ENCODE measurements at regions not wholly inside any gene's neighbourhood (a gene's known extent, or its start where the extent isn't known, plus 50 kb on each side); places are given as distances from the start of the nearest gene placed in this dataset.
"Not testable (repeated sequence)": the region's sequence is repeated elsewhere in the genome, so short reads cannot be mapped to it uniquely, and the experiment has no call there.

DNA sequence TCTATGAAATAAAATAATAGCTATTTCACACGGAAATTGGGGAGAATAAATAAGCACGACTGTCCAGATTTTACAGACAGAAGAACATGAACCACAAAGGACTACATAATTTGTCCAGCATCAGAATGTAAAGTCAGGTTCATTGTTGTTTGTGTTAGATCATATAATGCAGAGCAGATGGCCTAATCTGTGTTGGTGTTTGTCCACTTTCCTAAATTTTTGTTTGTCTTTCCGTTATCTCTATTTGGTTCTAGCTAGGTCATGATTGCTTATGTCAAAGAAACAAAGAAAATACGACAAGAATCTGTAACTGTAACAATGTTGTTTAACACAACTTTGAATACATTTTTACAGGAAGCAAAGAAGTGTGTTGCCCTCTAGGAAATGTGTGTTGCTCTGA is 75.6 kb upstream of the ANKRD28 start:
- no peak for DNase-seq (ENCODE audit: low read depth)
- H3K4me3 ChIP-seq (ENCODE audit: low read depth, low read length): no peak overlapping the region
- TF ChIP-seq, protein P1, sequence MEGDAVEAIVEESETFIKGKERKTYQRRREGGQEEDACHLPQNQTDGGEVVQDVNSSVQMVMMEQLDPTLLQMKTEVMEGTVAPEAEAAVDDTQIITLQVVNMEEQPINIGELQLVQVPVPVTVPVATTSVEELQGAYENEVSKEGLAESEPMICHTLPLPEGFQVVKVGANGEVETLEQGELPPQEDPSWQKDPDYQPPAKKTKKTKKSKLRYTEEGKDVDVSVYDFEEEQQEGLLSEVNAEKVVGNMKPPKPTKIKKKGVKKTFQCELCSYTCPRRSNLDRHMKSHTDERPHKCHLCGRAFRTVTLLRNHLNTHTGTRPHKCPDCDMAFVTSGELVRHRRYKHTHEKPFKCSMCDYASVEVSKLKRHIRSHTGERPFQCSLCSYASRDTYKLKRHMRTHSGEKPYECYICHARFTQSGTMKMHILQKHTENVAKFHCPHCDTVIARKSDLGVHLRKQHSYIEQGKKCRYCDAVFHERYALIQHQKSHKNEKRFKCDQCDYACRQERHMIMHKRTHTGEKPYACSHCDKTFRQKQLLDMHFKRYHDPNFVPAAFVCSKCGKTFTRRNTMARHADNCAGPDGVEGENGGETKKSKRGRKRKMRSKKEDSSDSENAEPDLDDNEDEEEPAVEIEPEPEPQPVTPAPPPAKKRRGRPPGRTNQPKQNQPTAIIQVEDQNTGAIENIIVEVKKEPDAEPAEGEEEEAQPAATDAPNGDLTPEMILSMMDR (conservative IDR thresholded peaks at IDR 0.05; ENCODE audit: low read depth, low read length): no peak

DNA sequence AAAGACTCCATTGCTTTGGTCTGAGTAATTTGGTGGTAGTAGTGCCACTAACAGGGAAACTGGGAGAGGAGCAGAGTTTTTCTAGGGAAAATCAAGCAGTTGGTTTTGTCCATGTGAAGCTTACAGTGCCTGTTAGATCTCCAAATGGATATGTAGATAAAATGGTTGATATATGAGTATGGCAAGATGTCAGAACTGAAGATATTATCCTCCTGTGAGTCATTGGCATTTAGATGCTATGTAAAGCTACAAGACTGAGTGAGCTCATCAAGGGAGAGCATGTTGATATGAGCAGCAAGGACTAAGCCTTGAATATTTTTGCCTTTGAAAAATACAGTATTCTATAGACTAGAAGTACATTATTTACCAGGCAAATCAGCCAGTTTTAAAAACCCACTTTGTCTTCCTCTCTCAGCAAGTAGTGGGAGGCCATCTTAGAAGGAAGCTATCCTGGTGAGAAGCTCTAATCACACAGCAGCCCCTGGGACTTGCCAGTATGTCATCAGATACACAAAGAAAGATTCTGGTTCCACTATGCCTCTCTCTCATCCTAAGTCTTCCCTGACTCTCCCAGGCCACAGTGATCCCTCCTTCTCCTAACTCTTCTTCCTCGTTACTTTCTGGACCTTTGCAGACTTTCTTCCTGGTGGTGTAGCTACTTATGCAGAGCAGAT is 77.4 kb upstream of the ANKRD28 start:
- H3K4me3 ChIP-seq (ENCODE audit: low read depth, low read length): no peak overlapping the region
- DNase-seq (ENCODE audit: low read depth): no peak
- TF ChIP-seq, protein P1 (conservative IDR thresholded peaks at IDR 0.05; ENCODE audit: low read depth, low read length): no peak

DNA sequence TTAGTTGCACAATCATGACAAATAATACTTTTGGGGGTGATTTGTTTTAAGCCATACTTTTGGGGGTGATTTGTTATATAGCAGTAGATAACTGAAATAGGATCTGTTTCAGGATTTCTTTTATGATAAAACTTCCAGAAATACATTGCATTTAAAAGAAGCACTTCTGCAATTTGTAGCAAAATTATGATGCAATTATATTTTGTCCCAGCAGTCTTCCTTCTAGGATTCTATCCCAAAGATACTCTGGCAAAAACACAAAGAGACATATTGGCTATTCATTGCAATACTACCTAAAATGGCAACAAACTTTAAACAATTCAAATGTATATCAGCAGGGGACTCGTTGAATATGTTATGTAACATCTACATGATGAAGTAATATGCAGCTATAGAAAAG is 78.9 kb upstream of the ANKRD28 start:
- TF ChIP-seq, protein P1 (conservative IDR thresholded peaks at IDR 0.05; ENCODE audit: low read depth, low read length): no peak
- no peak for DNase-seq (ENCODE audit: low read depth)
- no peak overlapping the region for H3K4me3 ChIP-seq (ENCODE audit: low read depth, low read length)

DNA sequence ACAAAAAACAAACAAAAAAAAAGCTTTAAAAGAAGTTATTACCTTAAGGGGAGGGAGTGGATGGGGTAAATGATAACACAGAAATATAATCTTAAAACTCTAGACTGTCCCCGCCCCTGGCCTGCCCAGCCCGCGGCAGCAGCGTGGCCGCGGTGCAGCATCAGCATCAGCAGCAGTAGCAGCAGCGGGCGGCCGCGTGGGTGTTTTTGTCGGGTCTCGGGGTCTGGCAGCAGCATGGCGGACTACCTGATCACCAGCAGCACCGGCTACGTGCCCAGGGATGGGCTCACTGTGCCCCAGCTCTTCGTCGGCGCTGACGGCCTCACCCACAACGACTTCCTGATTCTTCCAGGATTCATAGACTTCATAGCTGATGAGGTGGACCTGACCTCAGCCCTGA is 80.0 kb upstream of the ANKRD28 start:
- H3K4me3 ChIP-seq (ENCODE audit: low read depth, low read length): no peak overlapping the region
- TF ChIP-seq, protein P1 (conservative IDR thresholded peaks at IDR 0.05; ENCODE audit: low read depth, low read length): no peak
- no peak for DNase-seq (ENCODE audit: low read depth)

DNA sequence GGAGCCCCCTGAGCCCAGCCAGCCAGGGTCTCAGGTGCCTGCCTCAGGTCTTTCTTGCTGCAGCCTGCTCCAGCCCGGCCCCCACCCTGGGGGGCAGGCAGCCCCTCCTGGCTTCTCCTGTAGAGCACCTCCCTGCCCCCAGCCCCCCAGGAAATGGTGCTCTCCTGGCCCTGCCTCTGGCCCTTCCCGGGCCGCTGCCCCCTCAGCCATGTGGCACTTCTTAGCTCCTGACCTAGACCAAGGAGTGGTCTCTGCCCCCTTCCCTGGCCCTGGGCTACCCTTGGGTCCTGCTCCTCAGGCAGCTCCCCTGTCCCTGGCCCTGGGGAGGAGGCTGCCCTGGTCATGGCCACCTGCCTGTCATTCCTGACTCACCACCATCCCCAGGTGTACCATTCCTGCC is 82.0 kb upstream of the ANKRD28 start:
- H3K4me3 ChIP-seq (ENCODE audit: low read depth, low read length); DNase-seq (ENCODE audit: low read depth): not testable (repeated sequence)

DNA sequence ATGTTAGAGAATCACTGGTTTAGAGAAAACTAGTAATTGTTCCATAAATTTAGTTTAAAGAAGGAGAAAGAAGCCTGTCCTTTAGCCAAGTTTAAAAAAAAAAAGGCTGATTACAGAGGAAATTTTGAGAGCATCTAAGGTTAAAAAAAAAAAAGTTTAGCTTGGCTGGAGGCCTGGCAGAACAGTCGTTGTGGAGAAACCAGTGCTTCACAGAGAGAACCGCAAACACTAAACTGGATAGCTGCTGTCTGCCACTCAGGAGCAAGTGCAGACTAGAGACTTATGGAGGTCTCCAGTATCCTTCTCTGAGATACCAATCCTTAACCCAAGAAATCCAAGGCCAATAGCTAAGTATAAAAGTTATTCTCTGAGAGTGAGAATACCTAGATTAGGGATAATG is 84.8 kb upstream of the ANKRD28 start:
- no peak for DNase-seq (ENCODE audit: low read depth)
- TF ChIP-seq, protein P1 (conservative IDR thresholded peaks at IDR 0.05; ENCODE audit: low read depth, low read length): no peak
- no peak overlapping the region for H3K4me3 ChIP-seq (ENCODE audit: low read depth, low read length)

DNA sequence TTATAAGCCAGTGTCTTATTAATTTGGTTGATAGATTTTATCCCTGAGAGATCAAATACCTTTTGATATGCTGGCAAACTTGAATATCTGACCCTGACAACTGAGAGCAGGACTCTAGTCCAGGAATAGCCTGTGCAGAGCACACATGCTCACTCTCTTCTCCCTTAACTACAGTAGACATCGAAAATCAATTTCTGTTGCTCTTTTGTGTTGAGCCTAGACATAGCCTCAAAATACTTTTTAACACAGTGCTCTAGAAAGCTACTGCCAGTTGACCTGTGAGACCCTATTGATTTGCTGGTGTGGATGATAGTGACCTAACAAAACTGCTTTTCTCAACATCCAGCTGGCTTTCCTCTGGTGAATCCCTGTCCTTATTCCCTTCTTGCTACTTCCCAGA is 86.4 kb upstream of the ANKRD28 start:
- TF ChIP-seq, protein P1 (conservative IDR thresholded peaks at IDR 0.05; ENCODE audit: low read depth, low read length): no peak
- DNase-seq (ENCODE audit: low read depth): no peak
- no peak overlapping the region for H3K4me3 ChIP-seq (ENCODE audit: low read depth, low read length)
